Left ventricle myocardium inferior (tissue), 1 donor: ENCODE measurements at regions not wholly inside any gene's neighbourhood (a gene's known extent, or its start where the extent isn't known, plus 50 kb on each side); places are given as distances from the start of the nearest gene placed in this dataset.

Experiments used
- DNase-seq: peaks from one replicate; pipeline ENCODE4 v3.0.0-alpha.2; 2020
- H3K27ac ChIP-seq: fragments of 200-600 bp; replicated peaks from 2 replicates; pipeline ENCODE4 v1.8.0; 2021
- H3K27me3 ChIP-seq: fragments of 200-600 bp; 2 replicates; pipeline ENCODE4 v1.8.0; 2021; ENCODE audit warnings: low read depth
- H3K36me3 ChIP-seq: fragments of 200-600 bp; 2 replicates; pipeline ENCODE4 v1.8.0; 2021
- H3K4me1 ChIP-seq: fragments of 200-600 bp; 2 replicates; pipeline ENCODE4 v1.8.0; 2021
- H3K4me3 ChIP-seq: fragments of 200-600 bp; 2 replicates; pipeline ENCODE4 v1.8.0; 2021; ENCODE audit warnings: mild to moderate bottlenecking, moderate library complexity
- H3K9me3 ChIP-seq: fragments of 200-600 bp; replicated peaks from 2 replicates; pipeline ENCODE4 v1.8.0; 2021
- CTCF ChIP-seq: fragments of 200-600 bp; IDR thresholded peaks from 2 replicates; pipeline ENCODE4 v1.8.0; 2021; ENCODE audit warnings: antibody characterized with exemption, mild to moderate bottlenecking, borderline replicate concordance
- intact Hi-C: fragments of 100-400 bp; cut with micrococcal nuclease; formaldehyde crosslinking; loops from one replicate; pipeline ENCODE4 v1.11.0; 2022
- donor health status: DM: no; HTN: yes; CAD: no; lungs with severe emphysema.

GRCh38 chr3:3699816-3700633, 99.2 kb upstream of the LRRN1 start:
- Histone ChIP-seq H3K4me1 (no peaks in the 10 kb centered on the region), H3K27ac (no peak overlapping the region), H3K36me3 (no peaks in the 10 kb centered on the region), H3K27me3 (no peaks in the 10 kb centered on the region), H3K4me3 (no peak overlapping the region), H3K9me3 (no peaks in the 10 kb centered on the region)
- intact Hi-C loops = no loop called here
- DNase-seq = no peak
- TF ChIP-seq CTCF = no peak

DNA sequence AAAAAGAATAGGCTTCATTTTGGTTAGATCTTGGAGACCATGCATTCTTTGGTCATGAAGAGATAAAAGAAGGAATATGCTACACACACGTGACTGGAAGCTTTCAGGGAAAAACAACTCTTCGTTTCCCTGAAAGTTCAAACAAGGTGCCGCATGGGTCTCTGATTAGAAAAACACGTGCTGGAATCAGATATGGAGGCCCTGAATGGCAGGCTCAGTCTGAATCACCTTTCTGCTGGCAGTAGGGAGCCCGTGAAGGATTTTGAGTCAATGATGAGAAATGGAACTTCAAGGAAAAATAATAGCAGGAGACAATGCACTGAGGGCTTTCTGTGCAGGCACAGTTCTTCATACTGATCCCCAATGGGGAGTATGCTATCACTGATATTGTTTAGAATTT, 99.8 kb upstream of the LRRN1 start:
- Histone ChIP-seq H3K36me3 (no peaks in the 10 kb centered on the region), H3K9me3 (no peaks in the 10 kb centered on the region), H3K27ac (no peak overlapping the region), H3K4me3 (no peak overlapping the region), H3K4me1 (no peaks in the 10 kb centered on the region), H3K27me3 (no peaks in the 10 kb centered on the region)
- DNase-seq = no peak
- intact Hi-C loops = no loop called here
- TF ChIP-seq CTCF = no peak

DNA sequence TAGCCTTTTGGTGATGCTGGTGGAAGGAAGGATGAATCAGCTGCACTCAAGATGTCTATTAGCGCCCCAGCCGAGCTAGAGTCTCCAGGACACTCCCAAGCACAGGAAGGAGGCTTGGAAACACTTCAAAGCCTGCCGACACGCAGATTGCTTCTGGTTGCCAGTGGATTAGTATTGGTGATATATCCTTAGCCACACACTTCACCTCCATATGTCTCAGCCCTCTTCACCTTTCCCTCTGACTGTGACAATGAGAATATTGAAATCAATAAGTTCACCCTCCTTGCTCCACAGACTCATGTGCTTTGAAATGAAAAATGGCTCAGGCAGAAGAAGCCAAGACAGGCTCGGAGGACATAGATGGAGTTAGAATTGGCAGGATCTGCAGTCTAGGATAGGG, 102.9 kb upstream of the LRRN1 start:
- no peak overlapping the region for H3K4me3 ChIP-seq
- no peak for TF ChIP-seq CTCF
- intact Hi-C loops = no loop called here
- no peak overlapping the region for H3K27ac ChIP-seq
- no peaks in the 10 kb centered on the region for H3K36me3 ChIP-seq
- no peak for DNase-seq
- no peaks in the 10 kb centered on the region for H3K27me3 ChIP-seq
- H3K9me3 ChIP-seq = no peaks in the 10 kb centered on the region
- no peaks in the 10 kb centered on the region for H3K4me1 ChIP-seq

DNA sequence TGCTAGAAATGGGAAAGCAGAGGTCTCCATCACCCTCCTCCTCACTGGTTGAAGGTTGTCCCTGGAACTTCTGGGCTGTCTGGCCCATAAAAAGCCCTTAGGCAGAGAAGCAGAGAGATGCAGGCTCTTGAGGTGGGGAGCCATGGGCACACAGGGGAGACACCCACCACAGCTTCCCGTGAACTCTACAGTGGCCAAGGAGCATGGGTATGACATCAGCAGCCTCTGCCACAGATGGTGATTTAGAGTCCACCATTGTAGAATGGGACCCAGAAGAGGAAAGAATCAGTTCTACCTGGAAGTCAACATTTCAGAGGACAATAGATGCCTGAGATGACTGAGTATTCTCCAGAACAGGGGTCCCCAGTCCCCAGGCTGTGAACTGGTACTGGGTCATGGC, 105.6 kb upstream of the LRRN1 start:
- no peak for DNase-seq

DNA sequence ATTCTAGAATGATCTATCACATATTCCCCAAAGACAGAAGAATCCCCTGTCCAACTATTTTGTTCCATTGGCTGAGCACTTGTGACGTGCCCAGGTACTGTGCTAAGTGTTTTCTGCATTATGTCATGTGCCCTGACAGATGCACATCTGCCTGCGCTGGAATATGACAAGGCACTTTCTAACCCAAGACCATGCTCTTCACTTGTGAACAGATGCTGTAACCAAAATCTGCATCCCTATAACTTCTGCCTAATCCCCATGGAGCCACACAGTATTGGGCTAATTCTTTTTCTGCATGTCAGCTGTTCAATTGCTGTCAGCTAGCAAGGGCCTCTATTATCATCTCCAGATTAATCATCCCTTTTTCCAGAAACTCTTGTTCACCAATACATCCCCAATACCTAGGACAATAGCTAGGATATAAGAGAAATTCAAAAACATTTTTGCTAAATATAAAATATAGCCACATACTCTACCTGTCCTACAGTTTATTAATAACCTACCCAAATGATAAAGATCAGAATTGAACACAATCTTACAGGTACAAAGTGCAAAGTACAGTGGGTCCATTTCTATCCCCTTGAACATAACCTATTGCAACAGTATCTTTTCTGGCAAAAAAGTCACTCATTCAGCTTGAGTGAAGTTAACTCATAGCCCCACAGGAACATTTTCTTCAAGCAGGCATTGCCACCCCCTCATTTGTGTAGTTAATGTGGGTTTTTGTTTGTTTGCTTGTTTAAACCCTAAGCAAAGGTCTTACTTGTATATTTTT, 109.4 kb upstream of the LRRN1 start:
- Histone ChIP-seq H3K27ac (no peak overlapping the region), H3K4me3 (no peak overlapping the region), H3K36me3 (no peaks in the 10 kb centered on the region), H3K9me3 (no peaks in the 10 kb centered on the region), H3K4me1 (no peaks in the 10 kb centered on the region), H3K27me3 (no peaks in the 10 kb centered on the region)
- DNase-seq = no peak
- no peak for TF ChIP-seq CTCF
- intact Hi-C loops = no loop called here

More for the DNA sequence above, 105.6 kb upstream of the LRRN1 start:
- no peaks in the 10 kb centered on the region for H3K9me3 ChIP-seq
- no peak overlapping the region for H3K4me3 ChIP-seq
- intact Hi-C loops = no loop called here
- no peaks in the 10 kb centered on the region for H3K4me1 ChIP-seq
- no peaks in the 10 kb centered on the region for H3K27me3 ChIP-seq
- H3K36me3 ChIP-seq = no peaks in the 10 kb centered on the region
- H3K27ac ChIP-seq = no peak overlapping the region
- no peak for TF ChIP-seq CTCF
